ENCODE measurements at regions not wholly inside any gene's neighbourhood (a gene's known extent, or its start where the extent isn't known, plus 50 kb on each side); places are given as distances from the start of the nearest gene placed in this dataset.

DNA sequence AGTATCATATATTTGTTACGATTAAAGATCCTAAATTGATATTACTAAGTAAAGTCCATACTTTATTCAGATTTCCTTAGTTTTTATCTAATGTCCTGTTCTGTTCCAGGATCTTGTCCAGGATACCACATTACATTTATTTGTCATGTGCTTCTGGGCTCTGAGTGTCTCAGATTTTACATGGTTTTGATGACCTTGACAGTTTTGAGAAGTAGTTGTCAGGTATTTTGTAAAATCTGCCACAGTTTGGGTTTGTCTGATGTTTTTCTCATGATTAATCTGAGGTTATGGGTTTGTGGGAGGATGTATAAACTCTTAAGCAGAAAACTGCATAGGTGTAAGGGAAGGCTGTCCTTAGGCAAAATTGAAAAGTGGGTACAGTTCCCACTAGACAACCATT is 109.9 kb upstream of the BMP5 start:
- TF ChIP-seq, protein P1, sequence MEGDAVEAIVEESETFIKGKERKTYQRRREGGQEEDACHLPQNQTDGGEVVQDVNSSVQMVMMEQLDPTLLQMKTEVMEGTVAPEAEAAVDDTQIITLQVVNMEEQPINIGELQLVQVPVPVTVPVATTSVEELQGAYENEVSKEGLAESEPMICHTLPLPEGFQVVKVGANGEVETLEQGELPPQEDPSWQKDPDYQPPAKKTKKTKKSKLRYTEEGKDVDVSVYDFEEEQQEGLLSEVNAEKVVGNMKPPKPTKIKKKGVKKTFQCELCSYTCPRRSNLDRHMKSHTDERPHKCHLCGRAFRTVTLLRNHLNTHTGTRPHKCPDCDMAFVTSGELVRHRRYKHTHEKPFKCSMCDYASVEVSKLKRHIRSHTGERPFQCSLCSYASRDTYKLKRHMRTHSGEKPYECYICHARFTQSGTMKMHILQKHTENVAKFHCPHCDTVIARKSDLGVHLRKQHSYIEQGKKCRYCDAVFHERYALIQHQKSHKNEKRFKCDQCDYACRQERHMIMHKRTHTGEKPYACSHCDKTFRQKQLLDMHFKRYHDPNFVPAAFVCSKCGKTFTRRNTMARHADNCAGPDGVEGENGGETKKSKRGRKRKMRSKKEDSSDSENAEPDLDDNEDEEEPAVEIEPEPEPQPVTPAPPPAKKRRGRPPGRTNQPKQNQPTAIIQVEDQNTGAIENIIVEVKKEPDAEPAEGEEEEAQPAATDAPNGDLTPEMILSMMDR (IDR thresholded peaks at IDR 0.05), result no peak
- TF ChIP-seq POLR2A (IDR thresholded peaks at IDR 0.05), result no peak

Data from Peyer's patch (tissue), 4 donors.